C4-2B (cell line): ENCODE measurements at regions not wholly inside any gene's neighbourhood (a gene's known extent, or its start where the extent isn't known, plus 50 kb on each side); places are given as distances from the start of the nearest gene placed in this dataset.

Experiments
- H3K27ac ChIP-seq: fragments of 450-650 bp; 2 replicates; pipeline ENCODE4 v1.5.1; 2017
- CTCF ChIP-seq: fragments of 450-650 bp; conservative IDR thresholded peaks from 2 replicates; pipeline ENCODE4 v1.5.1; 2017; ENCODE audit warnings: mild to moderate bottlenecking
- ZFX ChIP-seq: fragments of 450-650 bp; IDR thresholded peaks from 2 replicates; pipeline ENCODE4 v1.6.1; 2017

GRCh38 chr5:117424559-117424958 is 849.9 kb upstream of the SEMA6A start:
- TF ChIP-seq CTCF = no peak
- no peak for TF ChIP-seq ZFX
- no peak overlapping the region for H3K27ac ChIP-seq

- TF ChIP-seq CTCF (no peak), ZFX (no peak)
- H3K27ac ChIP-seq = no peak overlapping the region
These were observed 842.9 kb upstream of the SEMA6A start for GRCh38 chr5:117417501-117417900.

GRCh38 chr5:117414926-117415325 is 840.3 kb upstream of the SEMA6A start:
- no peak for TF ChIP-seq ZFX
- no peak for TF ChIP-seq CTCF
- no peak overlapping the region for H3K27ac ChIP-seq

GRCh38 chr5:117411701-117412100 is 837.1 kb upstream of the SEMA6A start:
- no peak overlapping the region for H3K27ac ChIP-seq
- no peak for TF ChIP-seq ZFX
- no peak for TF ChIP-seq CTCF

- H3K27ac ChIP-seq = no peak overlapping the region
- TF ChIP-seq ZFX = no peak
- TF ChIP-seq CTCF = no peak
These were observed 830.6 kb upstream of the SEMA6A start for GRCh38 chr5:117405197-117405596.

- no peak overlapping the region for H3K27ac ChIP-seq
- TF ChIP-seq ZFX = no peak
- TF ChIP-seq CTCF = no peak
These were observed 820.0 kb upstream of the SEMA6A start for GRCh38 chr5:117394506-117395157.

- H3K27ac ChIP-seq = no peak overlapping the region
- TF ChIP-seq ZFX (no peak), CTCF (no peak)
These were observed 818.5 kb upstream of the SEMA6A start for GRCh38 chr5:117393125-117393524.
